Panc1 (cell line): ENCODE measurements at regions not wholly inside any gene's neighbourhood (a gene's known extent, or its start where the extent isn't known, plus 50 kb on each side); places are given as distances from the start of the nearest gene placed in this dataset.

Source experiments
- CTCF ChIP-seq: fragments of 450-650 bp; IDR thresholded peaks from 2 replicates; pipeline ENCODE4 v1.5.1; 2017; ENCODE audit warnings: mild to moderate bottlenecking
- POLR2AphosphoS5 ChIP-seq: IDR thresholded peaks from 2 replicates; pipeline ENCODE4 v1.6.1; 2012; ENCODE audit warnings: mild to moderate bottlenecking, low read depth, low read length, moderate library complexity
- REST ChIP-seq, 2 experiments: IDR thresholded peaks; 2 replicates each; pipeline ENCODE4 v1.6.1; 2011 to 2012; ENCODE audit warnings: low read depth in 2 of 2, control low read depth in 1 of 2, low read length in 1 of 2, mild to moderate bottlenecking in 1 of 2, moderate library complexity in 1 of 2; ENCODE audit not compliant: insufficient read depth in 1 of 2
- TCF7L2 ChIP-seq: IDR thresholded peaks from 2 replicates; pipeline ENCODE4 v1.6.1; 2011; ENCODE audit warnings: mild to moderate bottlenecking, low read depth, low read length, inconsistent platforms

DNA sequence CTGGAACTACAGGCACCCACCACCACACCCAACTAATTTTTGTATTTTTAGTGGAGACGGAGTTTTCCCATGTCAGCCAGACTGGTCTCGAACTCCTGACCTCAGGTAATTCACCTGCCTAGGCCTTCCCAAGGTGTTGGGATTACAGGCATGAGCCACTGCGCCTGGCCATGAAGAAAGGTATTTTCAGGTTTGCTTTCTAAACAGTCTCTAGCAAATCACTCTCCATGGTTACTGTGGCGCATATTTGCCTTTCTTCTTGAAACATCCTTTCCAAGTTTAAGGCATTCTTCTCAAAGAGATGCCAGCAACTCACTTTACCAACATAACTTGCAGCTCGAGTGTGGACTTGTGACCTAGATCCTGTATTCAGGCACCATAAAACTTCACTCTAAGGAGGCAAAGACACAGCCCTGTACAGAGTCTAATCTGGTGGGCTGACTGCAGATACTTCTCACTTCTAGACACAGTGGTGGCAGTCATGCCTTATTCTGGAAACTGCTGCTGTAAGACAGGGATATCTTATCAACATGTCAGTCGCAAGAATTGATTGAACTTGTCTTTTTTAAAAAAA is 461.4 kb upstream of the TSHZ3 start:
- TF ChIP-seq CTCF, result no peak
- no peak for TF ChIP-seq POLR2AphosphoS5
- no peak for TF ChIP-seq REST (IDR thresholded peaks at IDR 0.05; ENCODE audit: insufficient read depth in 1 of 2, low read depth in 2 of 2, low read length in 1 of 2)
- TF ChIP-seq TCF7L2, result no peak
